OCI-LY3 (cell line): ENCODE measurements at regions not wholly inside any gene's neighbourhood (a gene's known extent, or its start where the extent isn't known, plus 50 kb on each side); places are given as distances from the start of the nearest gene placed in this dataset.

Experiments used
- H2AFZ ChIP-seq: fragments of 200-600, 300-600 bp; shearing (Covaris generic); 2 replicates; pipeline ENCODE4 v1.6.0; 2014; ENCODE audit warnings: antibody characterized with exemption, low read depth, low read length
- H3K27ac ChIP-seq: fragments of 200-600, 300-600 bp; sonication (generic); 2 replicates; pipeline ENCODE4 v1.5.1; 2014; ENCODE audit warnings: mild to moderate bottlenecking, low read length, moderate library complexity, mixed read lengths
- H3K27me3 ChIP-seq: fragments of 200-600, 300-600 bp; sonication (generic); 2 replicates; pipeline ENCODE4 v1.6.1; 2014; ENCODE audit warnings: low read depth, low read length, mixed read lengths
- H3K36me3 ChIP-seq: fragments of 200-600, 300-600 bp; sonication (generic); replicated peaks from 2 replicates; pipeline ENCODE3; 2014; ENCODE audit warnings: low read depth, low read length, mixed read lengths
- H3K4me1 ChIP-seq: fragments of 300-600, 200-600 bp; sonication (generic); 2 replicates; pipeline ENCODE4 v1.6.1; 2014; ENCODE audit warnings: low read length, mixed read lengths
- H3K4me2 ChIP-seq: fragments of 200-600, 300-600 bp; sonication (generic); 2 replicates; pipeline ENCODE4 v1.6.1; 2014; ENCODE audit warnings: low read length, mixed read lengths
- H3K4me3 ChIP-seq: fragments of 300-600, 200-600 bp; sonication (generic); 2 replicates; pipeline ENCODE4 v1.5.1; 2014; ENCODE audit warnings: antibody characterized with exemption, mild to moderate bottlenecking, low read length, moderate library complexity
- H3K79me2 ChIP-seq: fragments of 300-600, 200-600 bp; shearing (Covaris generic); 2 replicates; pipeline ENCODE4 v1.6.1; 2014; ENCODE audit warnings: mild to moderate bottlenecking, low read length, mixed read lengths
- H3K9ac ChIP-seq: fragments of 300-600, 200-600 bp; shearing (Covaris generic); 2 replicates; pipeline ENCODE4 v1.6.0; 2014; ENCODE audit warnings: mild to moderate bottlenecking, low read length, moderate library complexity
- H3K9me3 ChIP-seq: fragments of 200-600, 300-600 bp; shearing (Covaris generic); 2 replicates; pipeline ENCODE4 v1.6.1; 2014; ENCODE audit warnings: low read length, mixed read lengths; ENCODE audit not compliant: insufficient read depth
- H4K20me1 ChIP-seq: fragments of 200-600, 300-600 bp; sonication (generic); 2 replicates; pipeline ENCODE4 v1.6.1; 2016; ENCODE audit warnings: low read length, mixed read lengths; ENCODE audit not compliant: insufficient read depth
- EZH2phosphoT487 ChIP-seq: fragments of 200-600 bp; shearing (Covaris generic); IDR thresholded peaks from 2 replicates; pipeline ENCODE4 v1.6.1; 2018; ENCODE audit warnings: antibody characterized with exemption, mixed run types, low read depth
- TF ChIP-seq, protein P1 (sequence below): fragments of 200-600, 300-600 bp; sonication (generic); IDR thresholded peaks from 2 replicates; pipeline ENCODE4 v1.5.1; 2014; ENCODE audit warnings: antibody characterized with exemption, low read length, low read depth

DNA sequence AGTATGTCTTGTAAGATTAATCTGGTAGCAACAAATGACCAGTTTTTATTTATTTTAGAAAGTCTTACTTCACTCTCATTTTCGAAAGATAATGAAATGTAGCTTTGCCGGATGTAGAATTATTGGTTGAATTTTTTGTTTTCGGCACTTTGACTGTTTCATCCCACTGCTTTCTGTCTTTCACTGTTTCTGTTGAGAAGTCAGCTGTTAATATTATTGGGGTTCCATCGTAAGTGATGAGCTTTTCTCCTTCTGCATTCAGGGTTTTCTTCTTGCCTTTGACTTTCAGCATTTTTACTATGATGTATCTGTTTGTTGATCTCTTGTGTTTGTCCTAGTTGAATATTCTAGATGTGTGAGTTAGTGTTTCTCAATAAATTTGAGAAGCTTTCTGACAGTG, 383.4 kb downstream of the PAX1 start:
- H3K27ac ChIP-seq: no peak overlapping the region
- H3K9ac ChIP-seq: no peak overlapping the region
- H3K4me1 ChIP-seq: no peaks in the 10 kb centered on the region
- H3K4me3 ChIP-seq: no peak overlapping the region
- H2AFZ ChIP-seq: no peak overlapping the region
- peaks cover 8% of the 10 kb centered on the region; the same call in 1 of the 2 replicates for H3K9me3 ChIP-seq
- H3K27me3 ChIP-seq: no peaks in the 10 kb centered on the region
- H3K79me2 ChIP-seq: no peaks in the 10 kb centered on the region
- no peak for TF ChIP-seq EZH2phosphoT487
- TF ChIP-seq, protein P1, sequence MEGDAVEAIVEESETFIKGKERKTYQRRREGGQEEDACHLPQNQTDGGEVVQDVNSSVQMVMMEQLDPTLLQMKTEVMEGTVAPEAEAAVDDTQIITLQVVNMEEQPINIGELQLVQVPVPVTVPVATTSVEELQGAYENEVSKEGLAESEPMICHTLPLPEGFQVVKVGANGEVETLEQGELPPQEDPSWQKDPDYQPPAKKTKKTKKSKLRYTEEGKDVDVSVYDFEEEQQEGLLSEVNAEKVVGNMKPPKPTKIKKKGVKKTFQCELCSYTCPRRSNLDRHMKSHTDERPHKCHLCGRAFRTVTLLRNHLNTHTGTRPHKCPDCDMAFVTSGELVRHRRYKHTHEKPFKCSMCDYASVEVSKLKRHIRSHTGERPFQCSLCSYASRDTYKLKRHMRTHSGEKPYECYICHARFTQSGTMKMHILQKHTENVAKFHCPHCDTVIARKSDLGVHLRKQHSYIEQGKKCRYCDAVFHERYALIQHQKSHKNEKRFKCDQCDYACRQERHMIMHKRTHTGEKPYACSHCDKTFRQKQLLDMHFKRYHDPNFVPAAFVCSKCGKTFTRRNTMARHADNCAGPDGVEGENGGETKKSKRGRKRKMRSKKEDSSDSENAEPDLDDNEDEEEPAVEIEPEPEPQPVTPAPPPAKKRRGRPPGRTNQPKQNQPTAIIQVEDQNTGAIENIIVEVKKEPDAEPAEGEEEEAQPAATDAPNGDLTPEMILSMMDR: no peak
- no peak overlapping the region for H3K4me2 ChIP-seq
- no peaks in the 10 kb centered on the region for H3K36me3 ChIP-seq
- no peaks in the 10 kb centered on the region for H4K20me1 ChIP-seq

DNA sequence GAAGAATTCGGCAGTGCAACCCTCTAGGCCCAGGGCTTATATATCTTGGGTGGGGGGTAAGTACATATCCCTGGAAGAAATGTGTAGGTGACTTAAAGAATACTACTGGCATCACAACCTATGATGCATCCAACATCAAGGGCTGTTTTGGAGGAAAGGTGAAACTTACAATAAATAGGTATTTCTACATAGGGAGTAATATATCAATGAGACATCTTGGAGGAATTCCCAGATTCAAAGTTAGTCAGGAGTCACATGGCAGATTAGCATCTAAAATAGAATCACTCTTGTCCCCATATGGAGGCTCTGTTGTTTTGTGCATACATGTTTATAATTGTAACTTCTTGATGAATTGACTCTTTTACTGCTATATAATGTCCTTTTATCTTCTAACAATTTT, 375.5 kb downstream of the PAX1 start:
- Histone ChIP-seq H3K27ac (no peak overlapping the region), H3K79me2 (no peaks in the 10 kb centered on the region), H4K20me1 (no peaks in the 10 kb centered on the region), H3K9ac (no peak overlapping the region), H3K36me3 (no peaks in the 10 kb centered on the region), H3K4me2 (no peak overlapping the region), H3K4me3 (no peak overlapping the region), H3K9me3 (no peaks in the 10 kb centered on the region), H3K27me3 (no peaks in the 10 kb centered on the region), H3K4me1 (no peaks in the 10 kb centered on the region), H2AFZ (no peak overlapping the region)
- TF ChIP-seq, protein P1: no peak
- TF ChIP-seq EZH2phosphoT487: no peak

DNA sequence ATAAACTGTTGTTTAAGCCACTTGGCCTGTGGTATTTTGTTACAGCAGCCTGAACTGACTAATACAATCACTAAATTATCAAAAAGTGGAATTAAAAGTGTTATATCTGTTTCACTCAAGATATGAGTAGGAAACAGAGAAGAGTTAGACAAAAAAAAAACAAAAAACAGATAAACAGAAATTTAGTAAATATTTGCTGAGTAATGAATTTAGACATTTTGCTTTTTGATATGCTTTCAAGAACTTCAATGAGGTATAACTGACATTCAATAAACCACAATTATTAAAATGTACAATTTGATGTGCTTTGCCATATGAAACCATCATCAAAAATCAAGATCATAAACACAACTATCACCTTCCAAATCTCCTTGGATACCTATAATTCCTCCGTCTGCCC, 369.2 kb downstream of the PAX1 start:
- Histone ChIP-seq H3K36me3 (no peaks in the 10 kb centered on the region), H3K9me3 (no peaks in the 10 kb centered on the region), H3K4me2 (no peak overlapping the region), H3K4me1 (no peaks in the 10 kb centered on the region), H3K9ac (no peak overlapping the region), H3K79me2 (no peaks in the 10 kb centered on the region), H3K27ac (no peak overlapping the region), H3K27me3 (no peaks in the 10 kb centered on the region), H3K4me3 (no peak overlapping the region), H4K20me1 (no peaks in the 10 kb centered on the region), H2AFZ (no peak overlapping the region)
- no peak for TF ChIP-seq EZH2phosphoT487
- TF ChIP-seq, protein P1: no peak

GRCh38 chr20:22071841-22072240, 366.4 kb downstream of the PAX1 start:
- Histone ChIP-seq H2AFZ (no peak overlapping the region), H3K9me3 (no peaks in the 10 kb centered on the region), H3K4me1 (no peaks in the 10 kb centered on the region), H4K20me1 (no peaks in the 10 kb centered on the region), H3K9ac (no peak overlapping the region), H3K79me2 (no peaks in the 10 kb centered on the region), H3K4me2 (no peak overlapping the region), H3K27me3 (no peaks in the 10 kb centered on the region), H3K4me3 (no peak overlapping the region), H3K36me3 (no peaks in the 10 kb centered on the region), H3K27ac (no peak overlapping the region)
- no peak for TF ChIP-seq EZH2phosphoT487
- TF ChIP-seq, protein P1: no peak
